HepG2 (cell line): ENCODE measurements at regions not wholly inside any gene's neighbourhood (a gene's known extent, or its start where the extent isn't known, plus 50 kb on each side); places are given as distances from the start of the nearest gene placed in this dataset.

Experiments
- ATF1 ChIP-seq: IDR thresholded peaks from 2 replicates; pipeline ENCODE4 v1.6.1; 2016; ENCODE audit warnings: mild to moderate bottlenecking, control low read depth
- DR1 ChIP-seq: sonication (generic); formaldehyde crosslinking; IDR thresholded peaks from 2 replicates; pipeline ENCODE4 v1.8.0; 2021; ENCODE audit warnings: mild to moderate bottlenecking, missing genetic modification reagents, inconsistent platforms
- HOXD1 ChIP-seq: sonication (generic); formaldehyde crosslinking; IDR thresholded peaks from 2 replicates; pipeline ENCODE4 v1.5.0; 2020; ENCODE audit warnings: missing genetic modification reagents
- MTA1 ChIP-seq: sonication (generic); formaldehyde crosslinking; IDR thresholded peaks from 2 replicates; pipeline ENCODE4 v1.4.0; 2020; ENCODE audit warnings: missing genetic modification reagents, mild to moderate bottlenecking, borderline replicate concordance
- REPIN1 ChIP-seq: sonication (generic); formaldehyde crosslinking; IDR thresholded peaks from 2 replicates; pipeline ENCODE4 v1.8.0; 2022; ENCODE audit warnings: missing genetic modification reagents, low read depth, mild to moderate bottlenecking, borderline replicate concordance
- ZFP62 ChIP-seq: sonication (generic); formaldehyde crosslinking; IDR thresholded peaks from 2 replicates; pipeline ENCODE4 v1.4.0; 2020; ENCODE audit warnings: missing genetic modification reagents
- ZFX ChIP-seq: sonication (generic); formaldehyde crosslinking; IDR thresholded peaks from 2 replicates; pipeline ENCODE4 v1.4.0; 2020; ENCODE audit warnings: mild to moderate bottlenecking, low read depth, missing genetic modification reagents, moderate library complexity
- ZNF773 ChIP-seq: sonication (generic); formaldehyde crosslinking; IDR thresholded peaks from 2 replicates; pipeline ENCODE4 v1.4.0; 2020; ENCODE audit warnings: missing genetic modification reagents, borderline replicate concordance
- TF ChIP-seq, protein P1 (sequence below): sonication (generic); formaldehyde crosslinking; IDR thresholded peaks from 2 replicates; pipeline ENCODE4 v1.4.0; 2020; ENCODE audit warnings: mild to moderate bottlenecking, missing genetic modification reagents
- TF ChIP-seq, protein P2 (sequence below): sonication (generic); formaldehyde crosslinking; IDR thresholded peaks from 2 replicates; pipeline ENCODE4 v1.4.0; 2020; ENCODE audit warnings: missing genetic modification reagents
- TF ChIP-seq, protein P3 (sequence below): sonication (generic); formaldehyde crosslinking; IDR thresholded peaks from 2 replicates; pipeline ENCODE4 v1.8.1; 2022; ENCODE audit warnings: mild to moderate bottlenecking, missing genetic modification reagents
- TF ChIP-seq, protein P4 (sequence below): sonication (generic); formaldehyde crosslinking; IDR thresholded peaks from 2 replicates; pipeline ENCODE4 v1.4.0; 2020; ENCODE audit warnings: missing genetic modification reagents
- TF ChIP-seq, protein P5 (sequence below): sonication (generic); formaldehyde crosslinking; IDR thresholded peaks from 2 replicates; pipeline ENCODE4 v1.4.0; 2020; ENCODE audit warnings: missing genetic modification reagents

DNA sequence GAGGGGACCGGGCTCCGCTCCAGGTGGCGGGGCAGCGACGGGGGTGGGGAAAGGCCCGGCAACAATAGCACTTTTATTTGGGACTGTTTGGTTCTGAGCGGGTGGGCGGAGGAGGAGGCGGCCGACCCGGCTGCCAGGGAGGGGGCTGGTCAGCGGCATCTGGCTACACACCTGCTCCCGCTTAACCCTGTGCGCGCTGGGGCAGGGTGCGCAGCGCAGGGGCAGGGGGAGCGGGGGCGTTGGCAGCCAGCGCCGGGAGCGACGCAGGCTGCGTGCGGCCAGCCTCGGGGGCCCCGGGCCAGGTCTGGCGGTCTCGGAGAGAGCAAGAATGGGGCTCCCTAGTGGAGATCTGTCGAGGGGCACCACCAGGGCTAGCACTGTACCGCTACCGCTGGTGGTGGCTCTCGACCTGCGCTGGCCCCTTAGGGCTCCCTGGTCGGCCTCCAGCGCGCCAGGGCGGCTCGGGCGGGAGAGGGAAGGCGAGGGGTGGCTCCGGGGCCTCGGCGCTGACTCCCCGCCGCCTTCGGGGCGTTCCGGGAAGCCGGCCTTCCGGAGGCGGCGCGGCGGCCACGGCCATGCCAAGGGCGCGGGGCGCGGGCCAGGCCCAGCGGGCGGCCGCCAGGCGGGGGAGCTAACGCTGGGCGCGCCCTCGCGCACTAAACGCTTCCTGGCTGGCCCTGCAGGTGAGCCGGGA is 92.4 kb downstream of the NCR2 start (continued):
- TF ChIP-seq, protein P1, sequence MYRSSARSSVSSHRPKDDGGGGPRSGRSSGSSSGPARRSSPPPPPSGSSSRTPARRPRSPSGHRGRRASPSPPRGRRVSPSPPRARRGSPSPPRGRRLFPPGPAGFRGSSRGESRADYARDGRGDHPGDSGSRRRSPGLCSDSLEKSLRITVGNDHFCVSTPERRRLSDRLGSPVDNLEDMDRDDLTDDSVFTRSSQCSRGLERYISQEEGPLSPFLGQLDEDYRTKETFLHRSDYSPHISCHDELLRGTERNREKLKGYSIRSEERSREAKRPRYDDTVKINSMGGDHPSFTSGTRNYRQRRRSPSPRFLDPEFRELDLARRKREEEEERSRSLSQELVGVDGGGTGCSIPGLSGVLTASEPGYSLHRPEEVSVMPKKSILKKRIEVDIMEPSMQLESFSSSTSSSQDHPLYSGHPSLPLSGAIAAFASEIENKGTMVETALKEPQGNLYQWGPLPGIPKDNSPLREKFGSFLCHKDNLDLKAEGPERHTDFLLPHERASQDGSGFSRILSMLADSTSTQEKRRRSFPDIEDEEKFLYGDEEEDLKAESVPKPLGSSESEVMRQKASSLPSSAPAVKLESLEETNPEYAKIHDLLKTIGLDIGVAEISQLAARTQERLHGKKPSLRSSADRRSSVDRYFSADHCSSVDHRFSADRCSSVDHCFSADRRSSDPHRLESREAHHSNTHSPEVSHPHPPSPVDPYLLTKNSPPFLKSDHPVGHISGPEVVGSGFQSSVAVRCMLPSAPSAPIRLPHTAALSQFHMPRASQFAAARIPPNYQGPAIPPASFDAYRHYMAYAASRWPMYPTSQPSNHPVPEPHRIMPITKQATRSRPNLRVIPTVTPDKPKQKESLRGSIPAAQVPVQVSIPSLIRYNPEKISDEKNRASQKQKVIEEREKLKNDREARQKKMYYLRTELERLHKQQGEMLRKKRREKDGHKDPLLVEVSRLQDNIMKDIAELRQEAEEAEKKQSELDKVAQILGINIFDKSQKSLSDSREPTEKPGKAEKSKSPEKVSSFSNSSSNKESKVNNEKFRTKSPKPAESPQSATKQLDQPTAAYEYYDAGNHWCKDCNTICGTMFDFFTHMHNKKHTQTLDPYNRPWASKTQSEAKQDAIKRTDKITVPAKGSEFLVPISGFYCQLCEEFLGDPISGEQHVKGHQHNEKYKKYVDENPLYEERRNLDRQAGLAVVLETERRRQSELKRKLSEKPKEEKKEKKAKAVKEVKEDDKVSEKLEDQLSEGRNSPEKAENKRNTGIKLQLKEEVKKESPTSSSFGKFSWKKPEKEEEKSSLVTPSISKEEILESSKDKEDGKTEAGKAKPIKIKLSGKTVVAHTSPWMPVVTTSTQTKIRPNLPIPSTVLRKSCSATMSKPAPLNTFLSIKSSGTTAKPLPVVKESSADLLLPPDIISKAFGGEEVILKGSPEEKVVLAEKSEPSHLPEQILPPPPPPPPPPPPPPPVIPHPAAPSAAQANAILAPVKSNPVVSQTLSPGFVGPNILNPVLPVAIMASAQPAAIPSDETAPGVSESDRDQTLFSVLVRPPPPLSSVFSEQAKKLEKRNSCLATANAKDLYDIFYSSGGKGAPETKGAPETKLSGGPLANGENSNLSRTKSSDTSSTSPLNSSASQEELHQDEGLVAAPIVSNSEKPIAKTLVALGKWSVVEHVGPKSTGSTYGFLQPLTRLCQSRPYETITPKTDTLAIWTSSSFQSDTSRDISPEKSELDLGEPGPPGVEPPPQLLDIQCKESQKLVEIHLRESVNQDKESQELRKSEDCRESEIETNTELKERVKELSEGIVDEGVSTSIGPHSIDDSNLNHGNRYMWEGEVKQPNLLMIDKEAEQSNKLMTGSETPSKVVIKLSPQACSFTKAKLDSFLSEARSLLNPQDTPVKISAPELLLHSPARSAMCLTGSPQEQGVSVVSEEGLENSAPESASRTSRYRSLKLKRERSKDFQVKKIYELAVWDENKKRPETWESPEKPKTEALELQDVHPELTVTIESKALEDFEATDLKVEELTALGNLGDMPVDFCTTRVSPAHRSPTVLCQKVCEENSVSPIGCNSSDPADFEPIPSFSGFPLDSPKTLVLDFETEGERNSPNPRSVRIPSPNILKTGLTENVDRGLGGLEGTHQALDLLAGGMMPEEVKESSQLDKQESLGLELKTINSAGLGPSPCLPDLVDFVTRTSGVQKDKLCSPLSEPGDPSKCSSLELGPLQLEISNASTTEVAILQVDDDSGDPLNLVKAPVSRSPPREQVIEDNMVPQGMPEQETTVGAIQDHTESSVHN (CRISPR knock-in tag), result peak; percentile 48; the same call in 1 of the 2 replicates
- TF ChIP-seq MTA1 (CRISPR knock-in tag) (peak; percentile 82; the same call in 1 of the 2 replicates), ZFP62 (CRISPR knock-in tag) (no peak), ATF1 (CRISPR knock-in tag) (no peak), HOXD1 (CRISPR knock-in tag) (peak; percentile 29), ZFX (peak; percentile 75), ZNF773 (CRISPR knock-in tag) (peak; percentile 68; the same call in 1 of the 2 replicates), REPIN1 (CRISPR knock-in tag) (peak; percentile 19; the same call in 1 of the 2 replicates), DR1 (CRISPR knock-in tag) (no peak)
- TF ChIP-seq, protein P2, sequence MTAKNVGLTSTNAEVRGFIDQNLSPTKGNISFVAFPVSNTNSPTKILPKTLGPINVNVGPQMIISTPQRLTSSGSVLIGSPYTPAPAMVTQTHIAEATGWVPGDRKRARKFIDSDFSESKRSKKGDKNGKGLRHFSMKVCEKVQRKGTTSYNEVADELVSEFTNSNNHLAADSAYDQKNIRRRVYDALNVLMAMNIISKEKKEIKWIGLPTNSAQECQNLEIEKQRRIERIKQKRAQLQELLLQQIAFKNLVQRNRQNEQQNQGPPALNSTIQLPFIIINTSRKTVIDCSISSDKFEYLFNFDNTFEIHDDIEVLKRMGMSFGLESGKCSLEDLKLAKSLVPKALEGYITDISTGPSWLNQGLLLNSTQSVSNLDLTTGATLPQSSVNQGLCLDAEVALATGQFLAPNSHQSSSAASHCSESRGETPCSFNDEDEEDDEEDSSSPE (CRISPR knock-in tag), result 0 out of 2 replicates have a peak, but pooled peaks have one; percentile 27
- TF ChIP-seq, protein P3, sequence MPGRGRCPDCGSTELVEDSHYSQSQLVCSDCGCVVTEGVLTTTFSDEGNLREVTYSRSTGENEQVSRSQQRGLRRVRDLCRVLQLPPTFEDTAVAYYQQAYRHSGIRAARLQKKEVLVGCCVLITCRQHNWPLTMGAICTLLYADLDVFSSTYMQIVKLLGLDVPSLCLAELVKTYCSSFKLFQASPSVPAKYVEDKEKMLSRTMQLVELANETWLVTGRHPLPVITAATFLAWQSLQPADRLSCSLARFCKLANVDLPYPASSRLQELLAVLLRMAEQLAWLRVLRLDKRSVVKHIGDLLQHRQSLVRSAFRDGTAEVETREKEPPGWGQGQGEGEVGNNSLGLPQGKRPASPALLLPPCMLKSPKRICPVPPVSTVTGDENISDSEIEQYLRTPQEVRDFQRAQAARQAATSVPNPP, result no peak
- TF ChIP-seq, protein P4, sequence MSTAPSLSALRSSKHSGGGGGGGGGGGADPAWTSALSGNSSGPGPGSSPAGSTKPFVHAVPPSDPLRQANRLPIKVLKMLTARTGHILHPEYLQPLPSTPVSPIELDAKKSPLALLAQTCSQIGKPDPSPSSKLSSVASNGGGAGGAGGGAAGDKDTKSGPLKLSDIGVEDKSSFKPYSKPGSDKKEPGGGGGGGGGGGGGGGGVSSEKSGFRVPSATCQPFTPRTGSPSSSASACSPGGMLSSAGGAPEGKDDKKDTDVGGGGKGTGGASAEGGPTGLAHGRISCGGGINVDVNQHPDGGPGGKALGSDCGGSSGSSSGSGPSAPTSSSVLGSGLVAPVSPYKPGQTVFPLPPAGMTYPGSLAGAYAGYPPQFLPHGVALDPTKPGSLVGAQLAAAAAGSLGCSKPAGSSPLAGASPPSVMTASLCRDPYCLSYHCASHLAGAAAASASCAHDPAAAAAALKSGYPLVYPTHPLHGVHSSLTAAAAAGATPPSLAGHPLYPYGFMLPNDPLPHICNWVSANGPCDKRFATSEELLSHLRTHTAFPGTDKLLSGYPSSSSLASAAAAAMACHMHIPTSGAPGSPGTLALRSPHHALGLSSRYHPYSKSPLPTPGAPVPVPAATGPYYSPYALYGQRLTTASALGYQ (CRISPR knock-in tag), result no peak
- TF ChIP-seq, protein P5, sequence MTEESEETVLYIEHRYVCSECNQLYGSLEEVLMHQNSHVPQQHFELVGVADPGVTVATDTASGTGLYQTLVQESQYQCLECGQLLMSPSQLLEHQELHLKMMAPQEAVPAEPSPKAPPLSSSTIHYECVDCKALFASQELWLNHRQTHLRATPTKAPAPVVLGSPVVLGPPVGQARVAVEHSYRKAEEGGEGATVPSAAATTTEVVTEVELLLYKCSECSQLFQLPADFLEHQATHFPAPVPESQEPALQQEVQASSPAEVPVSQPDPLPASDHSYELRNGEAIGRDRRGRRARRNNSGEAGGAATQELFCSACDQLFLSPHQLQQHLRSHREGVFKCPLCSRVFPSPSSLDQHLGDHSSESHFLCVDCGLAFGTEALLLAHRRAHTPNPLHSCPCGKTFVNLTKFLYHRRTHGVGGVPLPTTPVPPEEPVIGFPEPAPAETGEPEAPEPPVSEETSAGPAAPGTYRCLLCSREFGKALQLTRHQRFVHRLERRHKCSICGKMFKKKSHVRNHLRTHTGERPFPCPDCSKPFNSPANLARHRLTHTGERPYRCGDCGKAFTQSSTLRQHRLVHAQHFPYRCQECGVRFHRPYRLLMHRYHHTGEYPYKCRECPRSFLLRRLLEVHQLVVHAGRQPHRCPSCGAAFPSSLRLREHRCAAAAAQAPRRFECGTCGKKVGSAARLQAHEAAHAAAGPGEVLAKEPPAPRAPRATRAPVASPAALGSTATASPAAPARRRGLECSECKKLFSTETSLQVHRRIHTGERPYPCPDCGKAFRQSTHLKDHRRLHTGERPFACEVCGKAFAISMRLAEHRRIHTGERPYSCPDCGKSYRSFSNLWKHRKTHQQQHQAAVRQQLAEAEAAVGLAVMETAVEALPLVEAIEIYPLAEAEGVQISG, result peak; percentile 70
